Astrocyte of the spinal cord (primary cell): ENCODE measurements at regions not wholly inside any gene's neighbourhood (a gene's known extent, or its start where the extent isn't known, plus 50 kb on each side); places are given as distances from the start of the nearest gene placed in this dataset.

ENCODE experiments used
- DNase-seq: peaks from one replicate; pipeline ENCODE4 v3.0.0; 2011; ENCODE audit warnings: low read depth, low spot score
- H3K4me3 ChIP-seq: 2 replicates; pipeline ENCODE4 v1.5.1; 2011; ENCODE audit warnings: low read depth, mild to moderate bottlenecking, low read length, moderate library complexity
- CTCF ChIP-seq: IDR thresholded peaks from 2 replicates; pipeline ENCODE4 v1.5.1; 2012; ENCODE audit warnings: low read depth, mild to moderate bottlenecking, low read length, inconsistent platforms
- in situ Hi-C: cut with HindIII; loops from 2 replicates; pipeline ENCODE4 v1.10.0; 2017; ENCODE audit warnings: low sequenced_read_pairs

DNA sequence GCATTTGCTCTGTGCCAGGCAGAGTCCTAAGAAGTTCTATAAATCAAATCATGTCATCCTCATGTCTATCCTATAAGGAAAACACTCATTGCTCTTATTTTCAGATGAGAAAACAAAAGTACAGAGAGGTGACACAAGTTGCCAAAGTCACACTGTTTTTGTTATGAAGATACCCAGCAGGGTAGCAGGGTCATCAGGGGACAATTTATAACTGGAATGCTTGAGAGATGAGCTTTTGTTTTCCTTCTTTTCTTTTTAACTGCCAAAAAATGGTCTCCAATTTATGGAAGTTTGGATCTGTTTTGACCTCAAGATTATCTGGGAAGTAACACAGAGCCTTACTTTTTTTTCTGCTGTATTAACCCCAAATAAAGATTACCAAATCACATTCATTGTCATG lies 354.1 kb downstream of the SUCLA2 start:
- no peak overlapping the region for H3K4me3 ChIP-seq
- TF ChIP-seq CTCF, result no peak
- in situ Hi-C loops, result no loop called here
- no peak for DNase-seq

- in situ Hi-C loops, result no loop called here
- no peak overlapping the region for H3K4me3 ChIP-seq
- DNase-seq, result peak; percentile 35
- no peak for TF ChIP-seq CTCF
Observed at GRCh38 chr13:47646298-47646697, 354.8 kb downstream of the SUCLA2 start.

DNA sequence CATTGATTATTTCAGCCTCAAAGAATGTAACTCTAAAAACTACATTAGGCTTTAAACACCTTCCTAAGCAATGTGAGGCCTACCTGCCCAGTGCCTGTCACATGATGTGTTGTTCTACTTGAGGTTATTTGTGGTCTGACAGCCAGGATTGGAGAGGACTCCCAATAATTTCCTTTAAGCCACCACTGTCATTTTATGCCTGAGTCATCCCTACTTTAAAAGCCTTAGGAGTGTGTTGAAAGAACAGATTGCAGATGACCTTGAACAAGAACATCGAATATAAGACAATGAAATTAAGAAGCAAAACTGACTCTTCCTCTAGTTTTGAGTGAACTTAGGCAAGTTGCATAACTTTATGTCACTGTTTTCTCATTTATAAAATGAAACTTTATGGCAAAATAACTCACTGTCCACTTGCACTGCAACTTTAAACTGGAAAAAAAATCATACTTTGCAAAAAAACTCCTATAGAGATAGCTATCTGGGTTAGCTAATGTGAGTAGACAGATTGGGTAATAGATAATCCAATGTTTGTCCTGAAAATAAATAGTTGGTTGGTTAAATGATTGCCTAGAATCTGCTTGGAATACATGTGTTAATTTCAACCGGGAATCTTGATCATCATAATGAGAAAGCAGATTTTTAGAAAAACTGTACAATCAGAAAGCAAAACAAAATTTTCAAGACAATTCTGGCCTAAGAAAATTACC lies 361.2 kb downstream of the SUCLA2 start:
- no peak for TF ChIP-seq CTCF
- no peak for DNase-seq

GRCh38 chr13:47638627-47639026 lies 362.4 kb downstream of the SUCLA2 start:
- DNase-seq, result no peak
- in situ Hi-C loops, result no loop called here
- H3K4me3 ChIP-seq, result no peak overlapping the region
- no peak for TF ChIP-seq CTCF

More for the DNA sequence above, 361.2 kb downstream of the SUCLA2 start:
- in situ Hi-C loops, result no loop called here
- no peak overlapping the region for H3K4me3 ChIP-seq

- no peak overlapping the region for H3K4me3 ChIP-seq
- DNase-seq, result no peak
- in situ Hi-C loops, result no loop called here
- no peak for TF ChIP-seq CTCF
Observed at GRCh38 chr13:47632311-47632710, 368.8 kb downstream of the SUCLA2 start.

DNA sequence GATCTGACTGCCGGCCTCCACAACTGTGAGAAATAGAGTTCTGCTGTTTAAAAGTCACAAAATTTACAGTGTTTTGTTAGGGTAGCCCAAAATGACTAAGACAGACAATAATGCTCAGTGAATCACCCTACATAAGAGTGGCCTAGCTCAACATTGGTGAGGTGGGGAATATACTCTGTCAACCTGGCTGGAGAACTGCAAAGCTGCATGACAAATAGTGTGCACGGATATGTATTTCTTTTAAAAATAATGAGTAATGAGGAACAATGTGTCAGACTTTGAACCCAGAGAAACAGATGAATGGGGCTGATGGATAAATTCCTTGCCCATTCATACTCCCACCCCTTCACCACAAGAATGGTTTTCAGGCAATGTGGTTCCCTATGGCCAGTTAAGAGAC lies 372.4 kb downstream of the SUCLA2 start:
- in situ Hi-C loops, result no loop called here
- peak; percentile 67 for DNase-seq
- TF ChIP-seq CTCF, result no peak
- H3K4me3 ChIP-seq, result no peak overlapping the region
